HG03378 (cell line): ENCODE measurements at regions not wholly inside any gene's neighbourhood (a gene's known extent, or its start where the extent isn't known, plus 50 kb on each side); places are given as distances from the start of the nearest gene placed in this dataset.

Experiments used
- ATAC-seq: cut with Tn5 transposase; IDR thresholded peaks from one replicate; pipeline ENCODE4 v1.9.1; 2021; ENCODE audit warnings: mild to moderate bottlenecking, moderate library complexity; ENCODE audit not compliant: unreplicated experiment

GRCh38 chr6:167731731-167732422, 94.8 kb upstream of the AFDN start:
- ATAC-seq, result no peak

- ATAC-seq, result no peak
These were observed 92.7 kb upstream of the AFDN start for GRCh38 chr6:167733740-167734661.

GRCh38 chr6:167734662-167735083, 92.0 kb upstream of the AFDN start:
- ATAC-seq, result no peak

- ATAC-seq, result no peak
These were observed 91.4 kb upstream of the AFDN start for GRCh38 chr6:167735084-167735950.

- ATAC-seq, result no peak
These were observed 90.8 kb upstream of the AFDN start for GRCh38 chr6:167735951-167736288.

- no peak for ATAC-seq
These were observed 90.1 kb upstream of the AFDN start for GRCh38 chr6:167736486-167737204.

- no peak for ATAC-seq
These were observed 89.4 kb upstream of the AFDN start for GRCh38 chr6:167737205-167737830.

- no peak for ATAC-seq
These were observed 88.3 kb upstream of the AFDN start for GRCh38 chr6:167738386-167738785.

- no peak for ATAC-seq
These were observed 86.8 kb upstream of the AFDN start for GRCh38 chr6:167739721-167740475.

GRCh38 chr6:167742719-167743303, 83.9 kb upstream of the AFDN start:
- no peak for ATAC-seq

- ATAC-seq, result no peak
These were observed 81.7 kb upstream of the AFDN start for GRCh38 chr6:167744681-167745669.

- no peak for ATAC-seq
These were observed 80.9 kb upstream of the AFDN start for GRCh38 chr6:167745670-167746389.

- ATAC-seq, result no peak
These were observed 80.3 kb upstream of the AFDN start for GRCh38 chr6:167746390-167746907.

GRCh38 chr6:167746975-167747374, 79.7 kb upstream of the AFDN start:
- no peak for ATAC-seq

- no peak for ATAC-seq
These were observed 79.1 kb upstream of the AFDN start for GRCh38 chr6:167747645-167748044.

- no peak for ATAC-seq
These were observed 78.7 kb upstream of the AFDN start for GRCh38 chr6:167748046-167748445.
